ENCODE measurements at regions not wholly inside any gene's neighbourhood (a gene's known extent, or its start where the extent isn't known, plus 50 kb on each side); places are given as distances from the start of the nearest gene placed in this dataset.

DNA sequence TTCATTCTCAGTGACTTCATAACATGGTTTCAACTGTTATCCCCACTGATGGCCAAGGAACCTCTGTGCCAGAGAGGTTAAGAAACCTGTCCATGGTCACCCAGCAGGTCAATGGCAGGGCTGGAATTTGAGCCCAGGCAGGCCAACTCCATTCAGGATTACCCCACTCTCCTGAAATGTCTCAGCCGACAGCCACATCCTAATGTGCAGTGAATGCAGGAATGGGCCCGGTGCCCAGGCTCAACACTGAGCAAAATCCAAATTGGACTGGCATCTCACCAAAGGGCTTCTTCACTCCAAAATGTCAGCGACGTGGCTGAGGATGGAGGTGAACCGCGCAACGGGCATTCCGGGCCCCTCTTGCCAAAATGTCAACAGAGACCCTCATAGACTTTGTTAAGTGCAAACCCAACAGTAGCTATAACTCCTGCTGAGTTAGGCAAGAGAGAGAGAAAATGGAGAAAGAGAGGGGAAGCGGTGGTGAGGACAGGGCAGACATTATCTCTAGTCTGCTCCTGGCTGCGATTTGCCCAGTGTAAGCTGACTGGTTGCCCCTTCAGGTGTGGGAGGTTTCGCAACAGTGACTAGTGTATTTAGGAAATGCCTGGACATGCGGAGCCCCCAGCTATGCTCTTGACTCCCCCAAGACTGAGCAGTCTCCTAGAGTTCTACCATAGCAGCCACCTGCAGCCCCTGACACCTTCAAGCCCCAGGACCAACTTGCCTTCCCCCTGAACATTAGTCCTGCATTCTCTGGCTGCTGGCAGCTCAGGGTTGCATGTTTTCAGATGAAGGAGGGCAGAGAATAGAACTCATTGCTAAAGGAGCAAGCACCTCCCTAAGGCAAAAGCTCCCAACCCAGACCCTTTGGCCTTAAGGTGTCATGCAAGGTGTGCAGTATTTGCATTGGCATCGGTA is 167.7 kb downstream of the ANAPC1 start:
- no peak for DNase-seq (ENCODE audit: low spot score)

DNA sequence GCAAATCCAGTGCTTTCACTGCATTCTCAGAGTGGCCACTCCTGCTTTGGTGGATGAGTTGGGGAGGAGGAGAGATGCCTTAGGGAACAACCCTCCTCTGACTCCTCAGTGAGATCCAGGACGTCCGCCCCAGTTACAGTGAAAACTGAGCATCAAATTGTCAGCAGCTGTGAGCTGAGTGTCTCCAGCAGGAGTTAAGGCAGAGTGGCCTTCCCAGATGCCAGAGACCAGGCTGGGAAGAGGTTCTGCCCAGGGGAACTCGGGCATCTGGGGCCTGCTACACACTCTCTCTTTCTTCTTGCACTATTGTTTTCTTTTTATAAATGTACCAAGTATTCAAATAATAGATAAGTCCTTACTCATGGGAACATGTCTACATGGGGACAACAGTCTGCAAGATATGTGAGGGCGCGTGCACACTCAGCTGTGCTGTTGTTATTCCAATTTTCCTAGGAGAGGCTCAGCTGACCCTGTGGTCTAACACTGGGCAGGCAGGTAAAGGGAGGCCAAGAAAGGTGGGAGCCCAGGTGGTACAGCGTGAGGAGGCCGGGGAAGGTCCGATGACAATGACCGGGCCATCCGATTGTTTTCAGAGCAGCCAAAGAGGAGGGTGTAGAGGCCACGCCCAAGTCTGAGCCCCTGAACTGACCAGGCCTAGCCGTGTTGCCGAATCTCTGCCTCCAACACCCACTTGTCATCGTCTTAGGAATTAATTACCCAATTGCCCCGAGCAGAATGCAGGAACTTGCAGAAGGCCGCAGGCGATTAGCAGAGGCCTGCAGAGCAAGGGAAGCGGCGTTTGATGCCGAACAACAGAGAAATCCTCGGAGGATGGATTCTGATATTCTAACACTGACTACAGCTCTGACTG is 166.9 kb downstream of the ANAPC1 start:
- no peak for DNase-seq (ENCODE audit: low spot score)

All from CD4-positive, alpha-beta T cell treated with Interleukin-15 for 4 hours (primary cell).